Endothelial cell of umbilical vein (primary cell): ENCODE measurements at regions not wholly inside any gene's neighbourhood (a gene's known extent, or its start where the extent isn't known, plus 50 kb on each side); places are given as distances from the start of the nearest gene placed in this dataset.

Experiments
- BruUV-seq: library from RNA; stranded (reverse); fragments of 400-500 nt; replicated peaks from 2 replicates; lab custom pipeline; 2021; lab: Mats Ljungman, UMichigan
- CTCF ChIA-PET: fragments of 300-600, 350-600 bp; sonication (Branson Sonifier 250); formaldehyde crosslinking; loops from one replicate; lab custom pipeline; 2021; ENCODE audit warnings: antibody characterized with exemption, inconsistent platforms; lab: Charles Lee
- POLR2A ChIA-PET: fragments of 300-600, 350-600 bp; sonication (Branson Sonifier 250); formaldehyde crosslinking; loops from one replicate; lab custom pipeline; 2021; ENCODE audit warnings: antibody characterized with exemption, inconsistent platforms; lab: Charles Lee
- DNase-seq: peaks from one replicate; pipeline ENCODE4 v3.0.0-alpha.2; 2011; ENCODE audit warnings: low read depth, low spot score
- FAIRE-seq: peaks from 2 replicates; lab custom pipeline; 2011; peaks lifted over from hg19 to GRCh38; lab: Jason Lieb, UNC
- H2AFZ ChIP-seq: 2 replicates; pipeline ENCODE4 v1.6.0; 2012; ENCODE audit warnings: low read depth, low read length, control low read depth, inconsistent platforms
- H3K27ac ChIP-seq: 2 replicates; pipeline ENCODE4 v1.5.1; 2011; ENCODE audit warnings: low read depth, mild to moderate bottlenecking, control low read depth, low read length, moderate library complexity; ENCODE audit not compliant: insufficient read depth
- H3K27me3 ChIP-seq, 2 experiments: 2 replicates each; pipeline versions ENCODE4 v1.6.0 to v1.6.1; 2011; ENCODE audit warnings: low read length in 2 of 2, mixed read lengths in 1 of 2; ENCODE audit not compliant: control insufficient read depth in 2 of 2, insufficient read depth in 2 of 2
- H3K36me3 ChIP-seq, 2 experiments: 2 replicates in 1 of 2; 3 replicates in 1 of 2; pipeline ENCODE4 v1.5.1; 2011; ENCODE audit warnings: low read length in 2 of 2, mild to moderate bottlenecking in 1 of 2, moderate library complexity in 1 of 2; ENCODE audit not compliant: control insufficient read depth in 2 of 2, insufficient read depth in 2 of 2; ENCODE audit errors: extremely low read depth in 1 of 2
- H3K4me1 ChIP-seq: 3 replicates; pipeline ENCODE4 v1.5.1; 2011; ENCODE audit warnings: mild to moderate bottlenecking, low read length; ENCODE audit not compliant: control insufficient read depth, insufficient read depth; ENCODE audit errors: extremely low read depth
- H3K4me2 ChIP-seq: 2 replicates; pipeline ENCODE4 v1.6.1; 2011; ENCODE audit warnings: low read length, control low read depth, mixed read lengths; ENCODE audit not compliant: insufficient read depth
- H3K4me3 ChIP-seq, 3 experiments: fragments of 200-600 bp in 1 of 3; sonication (generic), shearing (Covaris generic) in 1 of 3; replicated peaks in 1 of 3; 2 replicates each; pipeline ENCODE4 v1.5.1; 2011 to 2016; ENCODE audit warnings: control low read depth in 3 of 3, low read length in 3 of 3, mild to moderate bottlenecking in 2 of 3, inconsistent platforms in 1 of 3, low read depth in 1 of 3, moderate library complexity in 1 of 3; ENCODE audit not compliant: insufficient read depth in 1 of 3
- H3K79me2 ChIP-seq: 2 replicates; pipeline ENCODE4 v1.6.0; 2012; ENCODE audit warnings: low read length, inconsistent platforms; ENCODE audit not compliant: control insufficient read depth, insufficient read depth
- H3K9ac ChIP-seq: replicated peaks from 2 replicates; pipeline ENCODE3; 2011; ENCODE audit warnings: low read length, control low read depth; ENCODE audit not compliant: insufficient read depth; ENCODE audit errors: extremely low read depth
- H3K9me1 ChIP-seq: replicated peaks from 3 replicates; pipeline ENCODE4 v1.6.0; 2011; ENCODE audit warnings: mild to moderate bottlenecking, low read length; ENCODE audit not compliant: control insufficient read depth, insufficient read depth; ENCODE audit errors: extremely low read depth
- H3K9me3 ChIP-seq: replicated peaks from 2 replicates; pipeline ENCODE4 v1.5.1; 2012; ENCODE audit warnings: low read length, inconsistent platforms; ENCODE audit not compliant: control insufficient read depth, insufficient read depth
- H4K20me1 ChIP-seq: replicated peaks from 2 replicates; pipeline ENCODE3; 2011; ENCODE audit warnings: mild to moderate bottlenecking, low read length; ENCODE audit not compliant: control insufficient read depth, insufficient read depth; ENCODE audit errors: extremely low read depth
- CTCF ChIP-seq, 2 donors: IDR thresholded peaks; 1 replicate in 1 of 2; 2 replicates in 1 of 2; pipeline ENCODE4 v1.5.1; 2011; ENCODE audit warnings: low read length in 2 of 2, mild to moderate bottlenecking in 2 of 2, moderate library complexity in 2 of 2, control low read depth in 1 of 2, inconsistent platforms in 1 of 2, low read depth in 1 of 2; ENCODE audit not compliant: insufficient read depth in 1 of 2; ENCODE audit errors: extremely low read depth in 1 of 2
- EZH2 ChIP-seq: IDR thresholded peaks from 2 replicates; pipeline ENCODE4 v1.6.1; 2012; ENCODE audit warnings: borderline replicate concordance, low read depth, mild to moderate bottlenecking, moderate library complexity, low read length, inconsistent platforms; ENCODE audit not compliant: severe bottlenecking
- FOS ChIP-seq: IDR thresholded peaks from 2 replicates; pipeline ENCODE4 v1.6.1; 2011; ENCODE audit warnings: mild to moderate bottlenecking, low read length, moderate library complexity, borderline replicate concordance; ENCODE audit not compliant: insufficient read depth
- GATA2 ChIP-seq: IDR thresholded peaks from 2 replicates; pipeline ENCODE4 v1.7.0; 2011; ENCODE audit warnings: low read depth, mild to moderate bottlenecking, moderate library complexity, mixed read lengths, low read length; ENCODE audit not compliant: insufficient read length, insufficient read depth
- JUN ChIP-seq: IDR thresholded peaks from 2 replicates; pipeline ENCODE4 v1.6.1; 2011; ENCODE audit warnings: borderline replicate concordance, low read depth; ENCODE audit not compliant: insufficient read length, insufficient read depth
- MAX ChIP-seq: IDR thresholded peaks from 2 replicates; pipeline ENCODE4 v1.6.1; 2011; ENCODE audit not compliant: insufficient read depth, insufficient read length
- MYC ChIP-seq: IDR thresholded peaks from one replicate; pipeline ENCODE4 v1.6.1; 2011; ENCODE audit warnings: mild to moderate bottlenecking, low read depth, low read length
- POLR2A ChIP-seq: IDR thresholded peaks from 2 replicates; pipeline ENCODE4 v1.6.1; 2012; ENCODE audit warnings: low read depth, mild to moderate bottlenecking, control low read depth, low read length
- POLR2AphosphoS5 ChIP-seq: IDR thresholded peaks from 2 replicates; pipeline ENCODE4 v1.6.1; 2012; ENCODE audit warnings: low read depth, mild to moderate bottlenecking, control low read depth, low read length, moderate library complexity; ENCODE audit not compliant: insufficient read depth
- dilution Hi-C: fragments of 300-500 bp; cut with MboI; formaldehyde crosslinking; loops from one replicate; pipeline ENCODE4 v1.15.0; 2019; ENCODE audit warnings: low sequenced_read_pairs; ENCODE audit not compliant: extremely low pct_ligation_motif_present
- intact Hi-C: fragments of 100-400 bp; cut with micrococcal nuclease; formaldehyde crosslinking; loops from one replicate; pipeline ENCODE4 v1.10.0; 2022

- TF ChIP-seq POLR2A, result no peak
- intact Hi-C loops, result no loop called here
- Histone ChIP-seq H3K27ac (no peak overlapping the region), H3K4me2 (no peak overlapping the region), H3K4me1 (no peaks in the 10 kb centered on the region), H4K20me1 (no peaks in the 10 kb centered on the region), H2AFZ (no peak overlapping the region), H3K79me2 (no peaks in the 10 kb centered on the region), H3K4me3 (no peak overlapping the region), H3K9me3 (no peaks in the 10 kb centered on the region), H3K36me3 (no peaks in the 10 kb centered on the region), H3K9ac (no peak overlapping the region), H3K27me3 (no peaks in the 10 kb centered on the region), H3K9me1 (no peaks in the 10 kb centered on the region)
- FAIRE-seq, result no peak
- POLR2A ChIA-PET, result no interaction called here
- DNase-seq, result no peak
- CTCF ChIA-PET, result no interaction called here
- BruUV-seq, result no TSS peak
- dilution Hi-C loops, result no loop called here
These were observed 61.1 kb upstream of the NMUR2 start for GRCh38 chr5:152466085-152466745.

DNA sequence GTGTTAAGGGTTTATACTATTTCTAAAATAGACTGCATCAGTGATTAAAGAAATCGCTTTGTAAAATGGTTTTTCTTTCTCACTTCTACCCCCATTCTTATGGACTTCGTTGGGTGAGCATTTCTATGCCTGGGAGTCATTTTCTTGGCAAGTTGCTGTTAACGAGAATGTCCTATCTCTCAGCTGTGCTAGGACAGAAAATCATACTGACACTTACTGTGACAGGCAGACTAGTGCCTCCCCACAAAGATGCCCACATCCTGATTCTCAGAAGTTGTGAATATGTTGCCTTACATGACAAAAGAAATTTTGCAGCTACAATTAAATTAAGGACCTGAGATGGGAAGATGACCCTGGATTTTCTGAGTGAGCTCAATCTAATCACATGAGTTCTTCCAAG lies 65.1 kb upstream of the NMUR2 start:
- Histone ChIP-seq H3K4me1 (no peaks in the 10 kb centered on the region), H3K27ac (no peak overlapping the region), H4K20me1 (no peaks in the 10 kb centered on the region), H2AFZ (no peak overlapping the region), H3K9ac (no peak overlapping the region), H3K4me3 (no peak overlapping the region), H3K9me3 (no peaks in the 10 kb centered on the region), H3K36me3 (no peaks in the 10 kb centered on the region), H3K79me2 (no peaks in the 10 kb centered on the region), H3K9me1 (no peaks in the 10 kb centered on the region), H3K27me3 (no peaks in the 10 kb centered on the region), H3K4me2 (no peak overlapping the region)
- TF ChIP-seq MAX, result no peak
- no peak for TF ChIP-seq POLR2AphosphoS5
- TF ChIP-seq CTCF (IDR thresholded peaks at IDR 0.05; ENCODE audit: extremely low read depth in 1 of 2, insufficient read depth in 1 of 2, low read depth in 1 of 2, low read length in 2 of 2), result no peak
- TF ChIP-seq POLR2A, result no peak
- no peak for TF ChIP-seq JUN
- no peak for TF ChIP-seq EZH2
- no peak for TF ChIP-seq FOS
- no peak for TF ChIP-seq GATA2
- no peak for TF ChIP-seq MYC
- DNase-seq (no peak), FAIRE-seq (no peak)
- intact Hi-C loops, result no loop called here
- no TSS peak for BruUV-seq
- POLR2A ChIA-PET, result no interaction called here
- dilution Hi-C loops, result no loop called here
- CTCF ChIA-PET, result no interaction called here
